HG03558 (cell line): ENCODE measurements at regions not wholly inside any gene's neighbourhood (a gene's known extent, or its start where the extent isn't known, plus 50 kb on each side); places are given as distances from the start of the nearest gene placed in this dataset.
"Not testable (repeated sequence)": the region's sequence is repeated elsewhere in the genome, so short reads cannot be mapped to it uniquely, and the experiment has no call there.

ENCODE experiments used
- ATAC-seq: cut with Tn5 transposase; IDR thresholded peaks from one replicate; pipeline ENCODE4 v1.9.1; 2021; ENCODE audit warnings: moderate number of reproducible peaks; ENCODE audit not compliant: unreplicated experiment; ENCODE audit errors: extremely low read depth

DNA sequence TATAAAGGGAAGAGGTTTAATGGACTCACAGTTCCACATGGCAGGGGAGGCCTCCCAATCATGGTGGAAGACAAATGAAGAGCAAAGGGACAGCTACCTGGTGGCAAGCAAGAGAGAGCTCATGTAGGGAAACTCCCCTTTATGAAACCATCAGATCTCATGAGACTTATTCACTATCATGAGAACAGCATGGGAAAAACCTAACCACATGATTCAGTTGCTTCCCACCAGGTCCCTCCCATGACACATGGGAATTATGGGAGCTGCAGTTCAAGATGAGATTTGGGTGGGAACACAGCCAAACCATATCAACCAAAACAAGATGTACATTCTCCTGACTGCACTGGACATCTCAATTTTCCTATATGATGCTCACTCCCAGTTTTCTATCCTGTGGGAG lies 174.4 kb upstream of the CCDC54 start:
- ATAC-seq = not testable (repeated sequence)

DNA sequence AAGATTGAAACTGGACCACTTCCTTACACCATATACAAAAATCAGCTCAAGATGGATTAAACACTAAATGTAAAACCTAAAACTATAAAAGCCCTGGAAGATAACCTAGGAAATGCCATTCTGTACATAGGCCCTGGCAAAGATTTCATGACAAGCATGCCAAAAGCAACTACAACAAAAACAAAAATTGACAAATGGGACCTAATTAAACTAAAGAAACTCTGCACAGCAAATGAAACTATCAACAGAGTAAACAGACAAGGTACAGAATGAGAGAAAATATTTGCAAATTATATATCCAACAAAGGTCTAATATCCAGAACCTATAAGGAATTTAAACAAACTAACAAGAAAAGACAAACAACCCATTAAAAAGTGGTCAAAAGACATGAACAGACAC lies 173.1 kb upstream of the CCDC54 start:
- ATAC-seq = no peak

DNA sequence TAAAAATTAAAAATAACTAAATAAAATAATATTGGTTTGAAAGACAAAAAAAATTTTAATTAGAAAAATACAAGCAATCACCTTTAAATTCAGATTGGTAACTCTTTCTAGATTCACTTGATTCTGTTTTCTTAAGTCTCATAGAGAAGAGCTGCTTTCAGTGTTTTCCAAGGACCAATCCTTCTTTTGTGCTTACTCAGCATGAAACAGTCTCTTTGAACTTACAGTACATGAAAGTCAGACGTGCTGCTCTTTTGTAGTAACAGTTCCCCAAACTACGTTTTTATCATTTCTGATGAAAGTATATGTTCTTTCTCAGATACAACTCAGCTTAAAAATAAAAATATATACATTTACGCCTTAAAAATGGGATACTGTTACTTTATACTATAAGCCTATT lies 171.9 kb upstream of the CCDC54 start:
- no peak for ATAC-seq

DNA sequence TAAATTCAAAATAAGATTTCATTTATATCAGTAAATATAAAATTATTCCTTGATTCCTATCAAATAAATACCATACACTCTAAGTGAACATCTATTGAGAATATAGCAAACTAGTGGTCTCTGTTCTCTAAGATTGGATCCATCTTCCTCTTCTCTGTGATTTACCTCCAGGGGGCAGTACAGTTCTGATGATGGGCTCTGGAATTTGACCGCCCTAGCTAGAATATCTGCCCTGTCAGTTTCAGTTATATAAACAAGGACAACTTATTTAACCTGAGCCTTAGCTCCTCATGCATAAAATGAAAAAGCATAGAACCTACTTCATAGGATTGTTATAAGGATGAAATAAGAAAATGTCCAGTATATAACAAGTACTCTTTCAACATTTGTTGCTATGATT lies 171.1 kb upstream of the CCDC54 start:
- ATAC-seq = no peak

DNA sequence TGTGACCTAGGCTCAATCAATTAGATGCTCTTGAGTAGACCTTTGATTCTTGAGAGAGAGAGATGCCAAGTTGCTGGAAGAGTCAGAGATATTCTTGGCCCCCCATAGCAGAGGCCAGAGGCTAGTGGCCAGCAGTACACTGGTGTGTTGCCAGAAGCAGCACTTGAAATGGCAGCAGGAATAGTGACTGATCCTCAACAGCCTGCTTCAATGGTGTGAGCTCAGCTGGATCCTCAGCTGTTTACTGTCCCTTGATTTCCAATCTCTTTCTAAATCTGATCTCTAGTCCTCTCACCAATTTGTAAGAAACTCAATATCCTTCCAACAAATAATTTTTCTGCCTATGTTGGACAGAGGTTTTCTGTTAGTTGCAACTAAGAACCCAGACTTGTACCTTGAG lies 170.3 kb upstream of the CCDC54 start:
- no peak for ATAC-seq

DNA sequence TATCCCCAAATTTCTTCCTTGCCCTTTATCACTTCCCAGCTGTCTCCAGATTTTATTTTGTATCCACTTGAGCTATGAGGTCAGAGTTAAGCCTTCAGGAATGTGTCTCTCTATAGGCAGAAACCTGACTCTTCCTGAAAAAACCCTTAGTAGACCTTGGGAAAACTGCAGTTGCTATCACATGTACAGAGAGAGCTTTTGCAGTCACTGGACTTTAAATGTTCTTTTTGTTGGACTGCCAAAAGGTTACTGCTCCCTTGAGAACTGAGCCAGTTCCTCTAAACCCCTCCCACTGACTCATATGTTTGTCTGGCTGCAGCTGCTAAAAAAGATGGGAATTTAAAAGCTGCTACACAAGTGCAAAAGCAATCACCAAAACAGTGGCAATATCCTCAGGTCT lies 169.1 kb upstream of the CCDC54 start:
- ATAC-seq = no peak

DNA sequence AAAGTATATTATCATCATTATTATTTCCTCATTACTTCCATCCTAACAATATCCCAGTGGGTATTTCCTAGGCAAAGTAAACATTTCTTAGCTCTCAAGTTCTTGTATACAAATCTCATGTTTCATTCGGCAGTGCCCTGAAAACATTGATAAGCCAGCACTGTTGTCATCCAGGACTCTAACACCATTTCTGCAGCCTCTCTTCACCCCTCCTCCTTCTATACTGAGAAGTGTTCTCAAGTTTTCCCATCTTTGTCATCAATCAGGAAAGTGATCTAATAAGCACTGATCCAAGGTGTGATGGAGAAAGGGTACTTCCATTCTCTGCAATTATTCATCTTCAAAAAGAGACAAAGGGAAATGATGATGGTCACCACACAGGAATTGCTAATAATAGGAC lies 168.4 kb upstream of the CCDC54 start:
- ATAC-seq = no peak

DNA sequence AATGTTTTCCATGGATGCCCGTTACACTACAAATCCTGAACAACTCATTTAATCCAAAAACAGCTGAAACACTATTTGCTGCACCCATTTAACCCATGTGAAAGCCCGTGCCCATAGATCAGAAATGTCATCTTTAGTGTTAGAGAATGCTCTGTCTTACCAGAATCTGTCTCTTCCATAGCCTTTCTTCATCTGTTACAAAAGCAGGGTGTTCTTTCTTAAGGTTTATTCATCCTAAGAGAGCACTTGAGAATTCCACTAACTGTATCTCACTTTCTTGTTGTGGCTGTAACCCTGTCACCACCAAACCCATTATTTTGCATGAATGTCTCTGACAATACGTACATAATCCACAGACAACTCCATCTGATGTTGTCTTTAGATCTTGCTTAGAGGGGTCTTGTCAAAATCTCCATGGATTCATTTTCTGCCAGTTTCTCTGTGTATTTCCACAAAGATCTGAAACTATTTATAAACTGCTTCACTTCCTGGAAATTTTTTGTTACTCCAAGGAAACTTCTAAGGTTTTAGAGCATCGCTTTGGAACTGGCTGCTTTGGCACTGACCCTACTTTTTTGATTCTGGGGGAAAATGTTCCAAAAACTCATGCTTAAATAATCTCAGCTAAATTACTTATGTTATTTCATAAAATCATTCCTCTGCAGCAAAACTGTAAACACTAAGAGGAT lies 167.8 kb upstream of the CCDC54 start:
- ATAC-seq = no peak

DNA sequence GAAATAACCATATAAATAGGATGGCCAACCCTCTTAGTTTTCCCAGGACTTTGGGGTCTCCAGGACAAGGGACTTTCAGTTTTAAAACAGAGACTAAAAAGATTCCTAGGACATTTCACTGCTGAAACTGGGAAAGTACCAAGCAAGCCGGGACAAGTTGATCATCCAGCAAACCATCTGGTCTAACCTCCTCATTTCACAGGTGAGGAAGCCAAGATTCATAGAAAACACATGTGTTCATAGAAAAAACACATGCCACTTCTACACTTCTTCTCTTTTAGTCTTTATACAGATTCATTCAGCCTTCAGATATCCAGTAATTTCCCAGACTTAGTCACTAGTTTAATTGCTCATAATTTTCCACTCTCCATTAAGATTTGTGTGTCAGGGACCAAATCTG lies 165.6 kb upstream of the CCDC54 start:
- no peak for ATAC-seq

DNA sequence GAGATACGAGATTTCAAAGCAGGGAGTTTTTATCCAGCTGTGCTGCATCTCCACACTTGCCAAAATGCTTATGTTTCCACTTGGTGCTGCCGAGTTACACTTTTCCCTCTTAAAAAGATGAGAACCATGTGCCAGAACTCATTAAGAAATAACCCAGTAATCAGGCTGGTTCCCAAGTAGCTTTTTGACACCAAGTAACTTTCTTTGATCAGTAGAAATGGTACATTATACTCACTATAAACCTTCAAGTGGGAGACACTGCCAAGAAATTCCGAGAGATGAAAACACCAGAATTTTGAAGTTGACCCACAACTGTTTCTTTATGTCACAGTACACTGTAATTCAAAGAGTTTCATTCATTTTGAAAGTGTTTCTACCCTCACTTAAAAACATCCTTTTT lies 164.6 kb upstream of the CCDC54 start:
- no peak for ATAC-seq

DNA sequence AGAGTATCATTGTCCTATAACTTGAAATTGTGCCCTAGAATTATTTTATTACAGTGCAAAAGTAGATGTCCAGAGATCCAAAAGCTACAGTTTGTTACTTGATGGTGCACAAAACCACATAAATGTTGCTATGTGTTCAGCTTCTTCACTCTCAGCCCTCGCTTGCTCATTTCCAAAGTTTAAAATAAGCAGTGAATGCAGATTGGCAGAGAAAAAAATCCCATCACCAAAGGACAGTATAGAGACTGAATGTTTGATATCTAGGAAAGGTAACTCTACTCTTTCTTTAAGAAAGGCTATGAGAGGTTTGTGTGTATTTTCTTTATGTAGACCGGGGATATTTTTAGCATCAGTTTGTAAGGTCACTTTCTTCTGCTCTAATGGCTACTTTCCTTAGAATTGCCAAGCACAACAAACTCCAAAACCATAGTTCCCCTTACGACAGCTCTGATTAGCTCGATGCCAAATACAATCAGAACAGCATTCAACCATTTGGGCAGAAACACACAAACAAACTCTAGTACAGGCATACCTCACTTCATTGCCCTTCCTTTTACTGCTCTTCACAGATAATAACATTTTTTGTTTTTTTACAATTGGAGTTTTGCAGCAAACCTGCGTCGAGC lies 164.1 kb upstream of the CCDC54 start:
- ATAC-seq = no peak

DNA sequence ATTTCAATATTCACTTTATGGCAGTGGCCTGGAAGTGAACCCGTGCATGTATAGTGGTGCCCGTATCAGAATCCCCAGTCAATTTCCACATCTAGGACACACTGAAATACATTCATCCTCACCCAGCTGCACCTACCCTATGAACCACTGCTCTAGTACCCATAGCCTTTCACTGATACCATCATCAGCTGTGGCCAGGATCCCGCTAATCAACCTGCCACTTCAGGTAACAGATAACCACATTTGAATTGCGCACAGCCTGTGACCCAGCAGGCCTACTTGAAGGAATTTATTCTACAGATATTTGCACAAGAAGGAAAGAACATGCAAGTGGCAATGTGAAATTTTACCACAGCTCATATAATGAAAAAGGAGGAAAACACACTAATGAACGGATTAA lies 161.0 kb upstream of the CCDC54 start:
- no peak for ATAC-seq

DNA sequence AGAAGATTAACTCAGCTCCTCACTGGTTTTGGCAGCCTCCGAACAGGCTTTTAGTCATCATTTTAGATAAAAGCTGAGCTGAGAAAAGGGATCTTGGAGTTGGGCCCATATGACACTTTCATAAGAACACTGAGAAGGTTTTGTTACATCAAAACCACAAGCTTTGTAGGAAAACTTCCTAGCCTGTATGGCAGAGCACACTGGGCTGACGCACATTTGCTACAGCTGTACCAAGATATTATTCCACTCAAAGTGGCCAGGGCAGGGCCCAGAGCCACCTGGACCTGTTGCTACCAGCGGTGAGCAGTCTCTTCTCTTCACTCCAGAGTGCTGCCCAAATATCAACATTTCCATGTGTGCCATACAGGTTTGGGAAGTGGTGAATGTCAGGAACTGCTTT lies 160.5 kb upstream of the CCDC54 start:
- no peak for ATAC-seq

DNA sequence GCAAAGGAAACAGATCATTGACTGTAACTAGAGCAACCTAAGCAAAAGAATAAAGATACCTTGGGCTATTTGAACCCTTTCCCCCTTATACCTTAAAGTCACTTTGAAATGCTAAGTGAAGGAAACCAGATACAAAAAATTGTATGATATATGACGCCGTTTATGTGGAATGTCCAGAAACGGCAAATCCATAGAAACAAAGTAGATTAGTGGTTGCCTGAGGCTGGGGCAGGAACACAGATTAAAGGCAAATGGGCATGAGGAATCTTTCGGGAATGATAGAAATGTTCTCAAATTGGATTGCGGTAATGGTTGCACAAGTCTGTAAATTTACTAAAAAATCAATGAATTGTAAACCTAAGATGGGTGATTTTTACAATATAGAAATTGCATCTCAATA lies 160.1 kb upstream of the CCDC54 start:
- ATAC-seq = no peak

DNA sequence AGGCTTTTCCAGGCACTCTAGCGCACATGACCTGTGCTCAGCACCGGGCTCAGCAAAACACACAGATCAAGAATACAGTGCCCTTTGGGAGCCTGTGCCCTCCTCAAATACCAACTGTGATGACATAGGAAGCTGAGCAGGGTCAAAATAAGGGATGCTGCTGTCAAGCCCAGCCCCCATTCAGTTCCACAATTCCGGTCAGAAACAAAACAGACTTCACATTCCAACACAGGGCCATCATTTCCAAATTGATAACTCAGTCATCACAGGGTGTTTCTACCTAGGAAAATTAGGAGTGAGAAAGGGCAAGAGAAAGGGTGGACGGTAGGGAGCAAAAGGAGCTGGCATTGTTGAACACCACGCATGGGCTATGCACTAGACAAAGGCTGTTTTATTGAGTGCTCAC lies 158.4 kb upstream of the CCDC54 start:
- no peak for ATAC-seq

DNA sequence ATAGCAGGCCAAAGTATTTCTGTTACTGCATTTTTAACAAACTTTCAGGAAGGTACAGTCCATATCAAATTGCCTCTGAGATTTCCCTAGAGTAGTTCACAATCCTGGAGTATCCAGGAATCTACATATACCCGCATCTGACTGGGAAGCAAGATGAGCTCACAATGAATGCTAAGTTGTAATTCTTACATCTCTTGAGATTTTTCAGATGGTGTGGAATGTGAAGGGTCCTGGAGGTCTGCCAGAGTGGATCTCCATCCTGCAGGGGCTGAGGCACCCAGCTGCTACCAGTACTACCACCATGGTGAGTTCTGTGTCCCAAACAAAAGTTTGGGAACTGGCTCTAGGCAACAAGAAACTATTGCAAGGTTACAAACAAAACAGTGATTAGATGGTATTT lies 156.7 kb upstream of the CCDC54 start:
- no peak for ATAC-seq

DNA sequence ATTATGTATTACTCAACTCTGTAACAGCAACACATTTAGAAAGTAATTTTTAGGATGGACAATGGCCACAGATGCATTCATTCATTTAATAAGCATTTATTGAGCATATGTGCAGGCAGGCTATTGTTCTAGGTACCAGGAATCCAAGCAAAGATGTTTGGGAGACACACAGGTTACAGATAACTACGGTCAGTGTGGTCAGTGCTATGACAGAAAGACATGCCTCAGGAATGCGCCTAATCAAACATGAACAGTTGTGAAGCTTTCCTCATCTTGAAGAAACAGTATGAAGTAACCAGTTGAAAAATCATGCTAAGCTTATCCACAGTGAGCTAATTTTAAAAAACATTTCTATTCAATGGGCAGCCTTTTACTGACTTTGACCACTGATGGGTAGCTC lies 155.4 kb upstream of the CCDC54 start:
- ATAC-seq = no peak

DNA sequence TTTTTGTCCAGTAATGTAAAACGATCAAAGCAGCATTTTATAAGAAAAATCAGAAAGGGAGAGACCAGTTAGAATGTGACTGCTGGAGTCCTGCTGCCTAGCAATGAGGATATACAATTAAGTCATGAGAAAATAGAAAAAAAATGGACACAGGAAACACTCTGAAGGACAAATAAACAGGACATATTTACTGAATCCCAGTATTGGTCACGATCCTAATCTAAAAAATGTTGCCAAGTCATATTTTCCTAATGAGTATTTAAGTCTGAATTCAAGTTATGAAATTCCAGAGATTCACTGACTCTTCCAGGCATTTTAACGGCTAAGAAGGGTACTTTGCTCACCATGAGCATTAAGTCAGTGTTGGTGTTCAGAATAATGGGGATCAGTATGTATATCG lies 154.3 kb upstream of the CCDC54 start:
- ATAC-seq = no peak

DNA sequence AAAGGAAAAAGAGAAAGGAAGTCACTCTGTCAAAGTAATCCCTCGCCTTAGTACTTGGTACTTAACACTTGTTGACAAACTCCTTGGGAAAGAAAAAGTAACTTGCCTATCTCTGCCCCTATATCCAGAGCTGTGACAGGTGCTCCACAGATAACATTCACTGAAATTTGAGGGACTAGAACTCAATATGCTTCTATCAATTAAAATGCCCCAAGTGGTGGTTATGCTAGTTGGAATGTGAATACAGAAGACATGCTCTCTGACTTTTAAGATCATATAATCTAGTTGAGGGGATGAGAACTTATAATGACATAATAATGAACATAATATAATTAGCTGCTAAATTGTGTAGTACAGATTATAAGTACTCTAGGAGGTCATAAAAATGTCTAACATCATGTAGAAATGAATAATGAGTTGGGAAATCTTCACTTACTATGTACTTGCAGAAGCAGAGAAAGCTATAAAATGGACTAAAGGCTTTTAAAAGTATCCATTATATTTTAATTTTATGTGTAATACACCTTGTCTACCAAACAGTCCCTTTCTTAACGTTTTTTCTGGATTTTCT lies 153.1 kb upstream of the CCDC54 start:
- no peak for ATAC-seq

DNA sequence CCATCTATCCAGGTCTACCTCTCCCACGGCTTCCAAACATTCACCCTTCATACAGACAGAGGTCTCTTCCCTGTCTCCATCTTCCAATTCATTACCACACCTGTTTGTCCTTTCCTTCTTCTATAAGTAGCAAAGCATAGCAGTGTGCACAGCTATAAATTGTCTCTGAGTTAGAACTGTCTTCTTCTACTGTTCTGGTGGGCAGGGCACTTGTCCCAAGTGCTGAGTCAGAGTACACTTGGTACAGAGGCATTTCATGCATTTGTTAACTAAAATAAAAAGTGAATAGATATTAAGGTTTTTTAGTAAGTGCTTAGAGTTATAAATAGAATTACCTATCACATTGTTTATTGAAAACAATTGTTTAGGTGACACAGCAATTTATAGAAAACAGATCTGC lies 150.1 kb upstream of the CCDC54 start:
- ATAC-seq = no peak

DNA sequence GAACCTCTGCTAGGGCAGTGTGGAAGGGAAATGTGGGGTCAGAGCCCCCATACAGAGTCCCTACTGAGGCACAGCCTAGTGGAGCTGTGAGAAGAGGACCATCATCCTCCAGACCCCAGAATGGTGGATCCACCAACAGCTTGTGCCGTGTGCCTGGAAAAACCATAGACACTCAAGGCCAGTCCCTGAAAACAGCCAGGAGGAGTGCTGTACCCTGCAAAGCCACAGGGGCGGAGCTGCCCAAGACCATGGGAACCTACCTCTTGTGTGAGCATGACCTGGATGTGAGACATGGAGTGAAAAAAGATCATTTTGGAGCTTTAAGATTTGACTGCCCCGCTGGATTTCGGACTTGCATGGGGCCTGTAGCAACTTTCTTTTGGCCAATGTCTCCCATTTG lies 143.4 kb upstream of the CCDC54 start:
- ATAC-seq = not testable (repeated sequence)
